ENCODE measurements at regions not wholly inside any gene's neighbourhood (a gene's known extent, or its start where the extent isn't known, plus 50 kb on each side); places are given as distances from the start of the nearest gene placed in this dataset.

DNA sequence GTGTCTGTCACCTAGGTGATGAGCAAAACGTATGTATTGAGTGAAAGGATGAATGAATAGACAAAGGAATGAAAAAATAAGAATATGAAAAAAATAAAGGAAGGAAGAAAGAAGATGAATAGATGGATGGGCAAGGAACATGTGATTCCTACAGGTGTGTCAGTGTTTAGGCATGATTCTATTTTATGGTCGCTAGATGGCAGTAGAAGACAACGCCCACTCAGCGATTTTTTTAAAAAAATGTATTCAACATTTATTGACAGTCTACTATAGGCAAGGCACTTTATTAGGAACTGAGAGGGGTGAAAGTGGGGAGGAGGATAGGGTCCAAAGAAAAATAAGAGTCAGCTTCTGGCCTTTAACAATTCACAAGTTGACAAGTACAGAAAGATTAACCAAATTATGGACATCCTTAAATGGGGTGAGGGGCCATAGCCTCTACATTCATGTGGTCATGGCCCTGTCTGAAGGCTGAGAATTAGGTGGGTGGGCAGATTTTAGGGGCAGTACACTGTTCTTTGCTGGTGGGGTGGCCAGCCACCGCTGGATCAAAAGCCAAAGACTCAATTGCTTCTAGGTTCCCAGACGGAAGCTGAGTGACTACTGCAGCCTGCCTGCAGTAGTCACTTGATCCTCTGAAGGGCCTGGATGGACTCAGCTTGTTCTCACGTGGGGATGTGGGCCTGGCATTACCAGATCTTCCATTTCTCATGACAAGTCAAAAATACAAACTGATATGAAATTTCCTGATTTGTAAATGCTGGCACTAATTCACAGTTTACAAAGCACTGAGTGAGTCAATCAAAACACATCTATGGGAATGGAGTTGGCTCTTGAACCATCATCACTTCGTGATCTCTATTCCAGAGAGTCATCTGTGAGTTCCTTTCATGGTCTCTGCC, 83.9 kb downstream of the FASLG start:
- TF ChIP-seq POLR2AphosphoS5 (IDR thresholded peaks at IDR 0.05; ENCODE audit: borderline replicate concordance, low read depth, low read length): no peak
- no peak for TF ChIP-seq EZH2 (IDR thresholded peaks at IDR 0.05)
- TF ChIP-seq FOXP2 (optimal IDR thresholded peaks at IDR 0.05; ENCODE audit: control extremely low read depth, extremely low read length, insufficient read depth): no peak

Data from SK-N-MC (cell line).